ENCODE measurements at regions not wholly inside any gene's neighbourhood (a gene's known extent, or its start where the extent isn't known, plus 50 kb on each side); places are given as distances from the start of the nearest gene placed in this dataset.

GRCh38 chr5:129204525-129204924 is 110.0 kb downstream of the ISOC1 start (continued):
- TF ChIP-seq, protein P1, sequence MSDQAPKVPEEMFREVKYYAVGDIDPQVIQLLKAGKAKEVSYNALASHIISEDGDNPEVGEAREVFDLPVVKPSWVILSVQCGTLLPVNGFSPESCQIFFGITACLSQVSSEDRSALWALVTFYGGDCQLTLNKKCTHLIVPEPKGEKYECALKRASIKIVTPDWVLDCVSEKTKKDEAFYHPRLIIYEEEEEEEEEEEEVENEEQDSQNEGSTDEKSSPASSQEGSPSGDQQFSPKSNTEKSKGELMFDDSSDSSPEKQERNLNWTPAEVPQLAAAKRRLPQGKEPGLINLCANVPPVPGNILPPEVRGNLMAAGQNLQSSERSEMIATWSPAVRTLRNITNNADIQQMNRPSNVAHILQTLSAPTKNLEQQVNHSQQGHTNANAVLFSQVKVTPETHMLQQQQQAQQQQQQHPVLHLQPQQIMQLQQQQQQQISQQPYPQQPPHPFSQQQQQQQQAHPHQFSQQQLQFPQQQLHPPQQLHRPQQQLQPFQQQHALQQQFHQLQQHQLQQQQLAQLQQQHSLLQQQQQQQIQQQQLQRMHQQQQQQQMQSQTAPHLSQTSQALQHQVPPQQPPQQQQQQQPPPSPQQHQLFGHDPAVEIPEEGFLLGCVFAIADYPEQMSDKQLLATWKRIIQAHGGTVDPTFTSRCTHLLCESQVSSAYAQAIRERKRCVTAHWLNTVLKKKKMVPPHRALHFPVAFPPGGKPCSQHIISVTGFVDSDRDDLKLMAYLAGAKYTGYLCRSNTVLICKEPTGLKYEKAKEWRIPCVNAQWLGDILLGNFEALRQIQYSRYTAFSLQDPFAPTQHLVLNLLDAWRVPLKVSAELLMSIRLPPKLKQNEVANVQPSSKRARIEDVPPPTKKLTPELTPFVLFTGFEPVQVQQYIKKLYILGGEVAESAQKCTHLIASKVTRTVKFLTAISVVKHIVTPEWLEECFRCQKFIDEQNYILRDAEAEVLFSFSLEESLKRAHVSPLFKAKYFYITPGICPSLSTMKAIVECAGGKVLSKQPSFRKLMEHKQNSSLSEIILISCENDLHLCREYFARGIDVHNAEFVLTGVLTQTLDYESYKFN (CRISPR knock-in tag; conservative IDR thresholded peaks at IDR 0.05), result no peak
- TF ChIP-seq, protein P2, sequence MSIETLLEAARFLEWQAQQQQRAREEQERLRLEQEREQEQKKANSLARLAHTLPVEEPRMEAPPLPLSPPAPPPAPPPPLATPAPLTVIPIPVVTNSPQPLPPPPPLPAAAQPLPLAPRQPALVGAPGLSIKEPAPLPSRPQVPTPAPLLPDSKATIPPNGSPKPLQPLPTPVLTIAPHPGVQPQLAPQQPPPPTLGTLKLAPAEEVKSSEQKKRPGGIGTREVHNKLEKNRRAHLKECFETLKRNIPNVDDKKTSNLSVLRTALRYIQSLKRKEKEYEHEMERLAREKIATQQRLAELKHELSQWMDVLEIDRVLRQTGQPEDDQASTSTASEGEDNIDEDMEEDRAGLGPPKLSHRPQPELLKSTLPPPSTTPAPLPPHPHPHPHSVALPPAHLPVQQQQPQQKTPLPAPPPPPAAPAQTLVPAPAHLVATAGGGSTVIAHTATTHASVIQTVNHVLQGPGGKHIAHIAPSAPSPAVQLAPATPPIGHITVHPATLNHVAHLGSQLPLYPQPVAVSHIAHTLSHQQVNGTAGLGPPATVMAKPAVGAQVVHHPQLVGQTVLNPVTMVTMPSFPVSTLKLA (IDR thresholded peaks at IDR 0.05), result no peak
- TF ChIP-seq FOXC1 (CRISPR knock-in tag; IDR thresholded peaks at IDR 0.05; ENCODE audit: borderline replicate concordance) (no peak), ARNTL (CRISPR knock-in tag; IDR thresholded peaks at IDR 0.05) (no peak), ZNF784 (CRISPR knock-in tag; IDR thresholded peaks at IDR 0.05; ENCODE audit: borderline replicate concordance) (no peak), MAX (IDR thresholded peaks at IDR 0.05) (no peak)

DNA sequence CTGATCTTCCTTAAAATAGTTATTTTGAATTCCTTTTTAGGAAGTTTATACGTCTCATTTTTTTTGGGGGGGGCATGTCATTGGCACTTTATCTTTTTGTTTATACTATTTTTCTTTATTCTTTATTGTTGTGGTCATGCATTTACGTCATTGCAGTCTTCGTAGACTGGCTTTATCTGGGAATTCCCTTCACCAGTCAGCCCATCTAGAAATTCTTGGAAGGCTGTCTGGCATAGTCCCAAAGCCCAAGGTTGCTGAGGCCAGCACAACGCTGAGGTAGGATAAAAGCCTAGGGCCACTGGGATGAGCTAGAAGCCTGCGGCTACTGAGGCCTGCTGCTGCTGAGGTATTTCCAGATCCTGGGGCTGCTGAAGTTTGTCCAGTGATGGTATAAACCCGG is 121.5 kb downstream of the ISOC1 start:
- intact Hi-C loops (cut with micrococcal nuclease; ENCODE audit: unreplicated experiment), result no loop called here
- POLR2A ChIA-PET, result no interaction called here
- BruUV-seq (replicated peaks), result no TSS peak

More for the DNA sequence above, 121.5 kb downstream of the ISOC1 start:
- WGBS (ENCODE audit: low lambda C conversion rate), result 33% methylated on average over 5 of the region's 6 CpGs
- Histone ChIP-seq H2AFZ (ENCODE audit: low read length) (no peak overlapping the region), H3K4me1 (ENCODE audit: insufficient read depth, low read length) (no peaks in the 10 kb centered on the region), H3K27ac (ENCODE audit: extremely low read length, insufficient read depth, low read length) (no peak overlapping the region), H3K36me3 (replicated peaks in 1 of 2; ENCODE audit: control insufficient read depth in 1 of 2, insufficient read depth in 2 of 2, low read length in 2 of 2) (no peaks in the 10 kb centered on the region), H3K4me3 (replicated peaks in 1 of 3; ENCODE audit: insufficient read depth in 1 of 3, low read depth in 2 of 3, low read length in 3 of 3) (no peak overlapping the region), H3K9me3 (ENCODE audit: low read length) (peaks cover 78% of the 10 kb centered on the region), H4K20me1 (ENCODE audit: insufficient read depth, low read length) (no peaks in the 10 kb centered on the region), H3K79me2 (ENCODE audit: insufficient read depth, low read length) (no peaks in the 10 kb centered on the region), H3K4me2 (ENCODE audit: low read depth, low read length) (no peak overlapping the region), H3K9ac (ENCODE audit: insufficient read depth, low read depth, low read length) (no peak overlapping the region), H3K27me3 (ENCODE audit: control insufficient read depth in 1 of 2, insufficient read depth in 2 of 2, low read length in 2 of 2) (no peaks in the 10 kb centered on the region)
- DNase-seq (ENCODE audit: low spot score) (no peak), FAIRE-seq (no peak), ATAC-seq (no peak)
- in situ Hi-C loops (cut with HindIII; ENCODE audit: extremely low pct_ligation_motif_present, low pct_unique_long_range_greater_than_20kb), result no loop called here
- CTCF ChIA-PET (ENCODE audit: low intra/inter-chr PET ratio, low total read pairs), result no interaction called here
- TF ChIP-seq ZNF749 (CRISPR knock-in tag; IDR thresholded peaks at IDR 0.05; ENCODE audit: borderline replicate concordance) (no peak), HNRNPL (IDR thresholded peaks at IDR 0.05; ENCODE audit: low read depth, low read length) (no peak), REL (CRISPR knock-in tag; conservative IDR thresholded peaks at IDR 0.05) (no peak), BHLHE40 (IDR thresholded peaks at IDR 0.05; ENCODE audit: low read length) (no peak)

Data from HepG2 (cell line).